Retina (tissue), 1 donor: ENCODE measurements at regions not wholly inside any gene's neighbourhood (a gene's known extent, or its start where the extent isn't known, plus 50 kb on each side); places are given as distances from the start of the nearest gene placed in this dataset.
"Not testable (repeated sequence)": the region's sequence is repeated elsewhere in the genome, so short reads cannot be mapped to it uniquely, and the experiment has no call there.

ENCODE experiments used
- DNase-seq: peaks from one replicate; pipeline ENCODE4 v3.0.0-alpha.2; 2016

GRCh38 chr11:106517426-106517825 lies 440.0 kb downstream of the AASDHPPT start:
- DNase-seq: no peak

DNA sequence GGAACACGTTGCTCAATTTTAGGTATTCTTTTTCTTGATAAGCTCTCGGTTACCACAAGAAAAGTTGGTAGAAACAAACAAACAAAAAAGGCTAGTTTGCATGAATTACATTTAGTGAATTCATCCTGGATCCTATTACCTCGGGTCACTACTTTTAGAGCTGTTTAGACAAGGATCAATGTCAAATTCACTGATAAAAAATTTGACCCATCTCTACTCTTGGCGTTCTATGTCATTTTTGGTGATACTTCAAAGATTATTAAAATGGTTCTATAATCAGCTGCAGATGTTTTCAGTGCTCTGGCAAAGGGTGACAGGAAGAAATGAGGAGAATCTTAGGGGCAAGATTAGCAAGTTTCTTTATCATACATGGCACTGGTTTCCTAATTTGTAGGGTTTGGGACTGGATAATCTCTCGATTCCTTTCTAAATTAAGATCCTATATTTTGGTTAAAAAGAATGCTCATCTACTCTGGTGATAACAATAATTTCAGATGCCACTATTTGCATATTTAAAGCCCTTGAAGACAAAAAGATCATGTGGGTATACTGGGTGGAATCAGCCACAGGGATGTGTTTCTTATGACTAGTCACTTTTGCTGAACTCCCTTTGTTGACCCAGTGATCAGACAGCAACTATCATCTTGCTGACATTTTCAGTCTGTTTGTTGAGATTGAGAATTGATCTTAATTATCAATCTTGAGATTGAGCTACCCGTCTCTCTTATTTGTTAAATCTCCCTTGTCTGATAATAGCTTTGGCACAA lies 442.9 kb downstream of the AASDHPPT start:
- no peak for DNase-seq

- DNase-seq: no peak
Measured at GRCh38 chr11:106520920-106521319, 443.5 kb downstream of the AASDHPPT start.

- DNase-seq: no peak
Measured at GRCh38 chr11:106523171-106523570, 445.7 kb downstream of the AASDHPPT start.

DNA sequence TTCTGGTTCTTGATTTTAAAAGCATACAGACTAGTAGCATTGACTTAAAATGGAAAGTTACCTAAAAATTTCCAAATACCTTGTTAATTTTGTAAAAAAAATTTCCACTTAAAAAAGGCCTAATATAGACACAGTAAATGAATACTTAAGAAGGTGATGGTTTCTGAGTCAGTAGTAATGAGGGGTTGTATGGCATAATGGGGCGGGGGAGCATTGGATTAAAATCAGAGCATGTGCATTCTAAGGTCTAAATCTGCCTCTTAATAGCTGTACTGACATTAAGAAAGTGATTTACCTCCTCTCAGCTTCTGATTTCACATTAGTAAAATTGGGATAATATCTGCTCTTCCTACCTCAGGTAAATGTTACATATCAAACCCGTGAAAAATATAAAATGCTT lies 446.5 kb downstream of the AASDHPPT start:
- DNase-seq: no peak

DNA sequence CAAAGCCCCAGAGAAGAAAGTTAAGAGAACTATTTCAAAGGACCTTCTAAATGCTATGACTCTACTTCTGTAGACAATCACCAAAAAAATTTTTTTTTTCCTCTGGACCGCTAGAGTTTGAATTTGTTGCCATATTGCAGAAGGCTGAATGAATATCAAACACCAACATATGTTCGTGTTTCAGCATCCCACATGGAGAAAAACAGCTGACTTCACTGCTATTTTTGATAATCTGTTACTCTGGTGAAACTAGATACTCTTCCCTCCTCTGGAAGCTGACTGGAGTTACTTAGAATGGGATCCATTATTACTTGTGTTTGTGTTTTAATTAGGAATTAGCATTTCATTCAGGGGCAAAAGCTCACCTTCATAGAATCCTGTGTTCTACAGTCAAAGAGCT lies 447.0 kb downstream of the AASDHPPT start:
- DNase-seq: no peak

GRCh38 chr11:106531648-106532047 lies 454.2 kb downstream of the AASDHPPT start:
- DNase-seq: not testable (repeated sequence)

DNA sequence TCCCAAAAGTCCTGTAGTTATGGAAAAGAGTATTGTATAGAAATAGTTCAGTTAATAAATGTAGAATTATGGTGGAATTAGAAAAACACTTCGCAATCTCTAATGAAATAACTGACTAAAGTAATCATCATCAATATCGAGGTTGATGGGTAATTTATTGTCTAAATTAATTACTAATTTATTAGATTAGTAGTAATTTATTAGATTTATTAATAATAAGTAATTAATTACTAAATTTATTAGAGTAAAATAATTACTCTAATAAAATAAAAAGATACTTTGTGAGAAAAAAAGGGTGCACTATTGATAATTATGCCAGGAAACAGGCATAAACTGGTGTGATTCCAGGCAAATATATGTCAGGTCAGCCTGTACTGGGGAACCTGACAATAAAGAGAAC lies 455.6 kb downstream of the AASDHPPT start:
- no peak for DNase-seq

GRCh38 chr11:106540001-106540400 lies 462.5 kb downstream of the AASDHPPT start:
- no peak for DNase-seq

GRCh38 chr11:106548406-106548805 lies 469.9 kb downstream of the GUCY1A2 start:
- no peak for DNase-seq

- DNase-seq: no peak
Measured at GRCh38 chr11:106551744-106552673, 466.3 kb downstream of the GUCY1A2 start.

DNA sequence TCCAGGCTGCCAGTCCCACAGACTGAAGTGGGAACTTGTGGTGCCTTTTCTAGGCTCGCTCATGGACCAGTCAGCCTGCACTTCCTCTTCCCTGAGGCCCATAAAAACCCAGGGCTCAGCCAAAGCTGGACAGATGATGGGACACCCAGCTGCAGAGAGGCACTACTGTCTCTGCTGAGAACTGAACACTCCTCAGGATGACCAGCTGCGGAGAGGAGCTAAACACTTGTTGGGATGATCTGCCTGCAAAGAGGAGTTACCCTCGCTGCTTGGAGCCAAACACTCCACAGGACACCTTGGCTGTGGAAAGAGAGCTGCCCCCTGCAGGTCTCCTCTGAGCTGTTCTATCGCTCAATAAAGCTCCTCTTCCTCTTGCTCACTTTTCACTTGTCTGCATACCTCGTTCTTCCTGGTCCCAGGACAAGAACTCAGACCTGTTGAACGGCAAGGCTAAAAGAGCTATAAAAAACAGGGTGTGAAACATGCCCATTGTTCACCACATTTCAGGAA lies 465.5 kb downstream of the GUCY1A2 start:
- no peak for DNase-seq

GRCh38 chr11:106553304-106553703 lies 465.0 kb downstream of the GUCY1A2 start:
- no peak for DNase-seq

GRCh38 chr11:106555566-106556250 lies 462.6 kb downstream of the GUCY1A2 start:
- DNase-seq: not testable (repeated sequence)

- DNase-seq: no peak
Measured at GRCh38 chr11:106565326-106565725, 452.9 kb downstream of the GUCY1A2 start.

DNA sequence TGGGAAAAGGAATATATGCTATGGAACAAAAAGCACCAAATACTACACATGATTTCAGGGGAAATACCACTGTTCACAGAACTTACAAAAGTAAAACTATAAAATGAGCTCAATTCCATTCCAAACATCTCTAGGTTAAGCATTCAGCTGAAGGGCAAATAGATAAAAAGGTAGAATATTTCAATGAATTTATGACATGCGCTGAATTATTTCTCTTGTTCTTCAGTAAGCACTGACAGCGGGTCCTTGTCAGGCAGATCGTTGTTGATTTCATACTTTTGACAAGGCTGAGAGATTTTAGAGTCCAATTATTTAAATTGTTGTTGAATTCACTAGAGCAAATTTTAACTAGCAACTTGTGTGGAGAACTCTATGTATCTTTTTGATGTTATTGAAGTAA lies 449.6 kb downstream of the GUCY1A2 start:
- no peak for DNase-seq

GRCh38 chr11:106577384-106577783 lies 440.9 kb downstream of the GUCY1A2 start:
- not testable (repeated sequence) for DNase-seq

GRCh38 chr11:106581399-106581798 lies 436.9 kb downstream of the GUCY1A2 start:
- DNase-seq: no peak

GRCh38 chr11:106585061-106585460 lies 433.2 kb downstream of the GUCY1A2 start:
- no peak for DNase-seq

DNA sequence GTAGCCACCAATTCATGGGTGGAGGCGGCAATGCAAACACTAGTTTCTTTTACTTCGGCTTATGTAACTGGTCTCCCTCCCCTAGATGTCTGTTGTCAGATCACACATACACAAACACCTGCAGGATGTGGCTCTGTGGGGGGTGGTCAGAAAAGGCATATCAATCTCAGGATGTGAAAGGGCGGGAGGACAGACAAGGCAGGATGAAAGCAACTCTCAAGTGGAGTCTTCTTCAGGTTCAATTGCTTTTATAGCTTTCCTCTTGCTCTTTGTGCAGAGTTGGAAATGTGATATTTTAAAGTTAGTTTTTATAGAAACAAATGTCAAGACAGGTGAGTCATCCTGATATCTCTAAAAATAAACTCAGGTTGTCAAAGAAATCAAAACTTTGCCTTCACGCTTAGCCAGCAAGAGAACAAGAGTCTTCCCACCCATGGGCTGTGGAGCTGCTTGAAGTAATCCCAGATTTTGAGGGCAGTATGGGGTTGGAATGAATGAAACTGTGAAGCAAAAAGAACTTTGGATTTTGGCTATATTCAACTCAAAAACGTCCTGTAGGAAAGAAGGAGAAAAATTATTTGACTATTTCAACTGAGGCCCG lies 423.4 kb downstream of the GUCY1A2 start:
- no peak for DNase-seq

DNA sequence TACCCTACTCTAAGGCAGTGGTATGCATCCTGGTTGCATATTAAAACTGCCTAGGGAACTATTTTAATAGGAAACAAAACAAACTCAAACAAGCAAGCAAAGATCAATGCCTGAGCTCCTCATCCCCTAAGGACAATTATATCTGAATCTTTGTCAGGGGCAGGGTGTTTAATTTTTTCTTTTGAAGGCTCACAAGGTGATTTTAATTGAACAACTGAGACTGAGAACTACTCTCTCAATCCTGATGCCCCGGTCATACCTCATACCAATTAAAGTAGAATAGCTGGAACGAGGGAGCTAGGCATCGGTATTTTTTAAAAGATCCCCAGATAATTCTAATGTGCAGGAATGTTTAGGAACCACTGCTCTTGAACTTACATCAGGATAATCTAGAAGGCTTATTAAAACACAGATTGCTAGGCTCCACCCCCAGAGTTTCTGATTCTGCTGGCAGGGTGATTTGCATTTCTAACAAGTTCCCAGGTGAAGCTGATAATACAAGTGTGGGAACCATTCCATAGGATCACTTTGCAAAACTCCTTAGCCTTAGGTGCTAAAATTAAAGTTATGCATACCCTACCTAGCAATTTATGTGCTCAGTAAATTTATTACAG lies 416.5 kb downstream of the GUCY1A2 start:
- no peak for DNase-seq

DNA sequence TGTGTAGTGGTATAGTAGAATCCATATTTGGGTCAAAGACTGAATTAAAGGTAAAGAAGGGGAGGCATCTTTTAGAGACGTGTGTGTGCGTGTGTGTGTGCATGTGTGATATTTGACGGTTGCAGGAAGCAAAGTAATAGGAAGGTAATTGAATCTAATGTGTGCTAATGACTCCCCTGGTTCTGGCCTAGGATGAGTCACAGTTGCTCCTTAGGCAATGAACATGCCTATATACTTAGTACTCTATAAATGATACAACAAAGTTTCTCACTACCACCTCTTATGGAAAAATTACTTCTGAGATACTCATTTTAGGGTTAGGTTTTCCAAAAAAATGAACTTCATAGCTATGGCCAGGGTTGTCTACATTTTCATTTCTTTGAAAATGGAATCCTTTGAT lies 409.6 kb downstream of the GUCY1A2 start:
- DNase-seq: no peak
